GM23338 (cell line): ENCODE measurements at regions not wholly inside any gene's neighbourhood (a gene's known extent, or its start where the extent isn't known, plus 50 kb on each side); places are given as distances from the start of the nearest gene placed in this dataset.

Experiments
- ATAC-seq: fragments of 200-7000 bp; cut with Tn5 transposase; 3 replicates; pipeline ENCODE4 v1.9.1; 2020
- DNase-seq: peaks from one replicate; pipeline ENCODE4 v3.0.0-alpha.2; 2015; ENCODE audit warnings: low spot score
- H2AFZ ChIP-seq: fragments of 200-600 bp; sonication (generic); 2 replicates; pipeline ENCODE4 v1.8.0; 2016; ENCODE audit warnings: antibody characterized with exemption, mild to moderate bottlenecking, moderate library complexity
- H3F3A ChIP-seq: fragments of 200-600 bp; sonication (generic); replicated peaks from 2 replicates; pipeline ENCODE4 v1.8.0; 2017; ENCODE audit warnings: antibody characterized with exemption, mixed run types, low read depth
- H3K27ac ChIP-seq: fragments of 200-600 bp; sonication (generic); 2 replicates; pipeline ENCODE4 v1.6.1; 2016; ENCODE audit warnings: low read depth
- H3K27me3 ChIP-seq: fragments of 200-600 bp; sonication (generic); 2 replicates; pipeline ENCODE4 v1.8.0; 2016; ENCODE audit warnings: mild to moderate bottlenecking, mixed run types, moderate library complexity; ENCODE audit not compliant: insufficient read depth
- H3K36me3 ChIP-seq: fragments of 200-600 bp; sonication (generic); 2 replicates; pipeline ENCODE4 v1.8.0; 2016; ENCODE audit warnings: mild to moderate bottlenecking; ENCODE audit not compliant: insufficient read depth
- H3K4me1 ChIP-seq: fragments of 200-600 bp; sonication (generic); 2 replicates; pipeline ENCODE4 v1.8.0; 2016; ENCODE audit warnings: mild to moderate bottlenecking, moderate library complexity; ENCODE audit not compliant: insufficient read depth
- H3K4me2 ChIP-seq: fragments of 200-600 bp; sonication (generic); 2 replicates; pipeline ENCODE4 v1.7.1; 2017; ENCODE audit warnings: mixed run types
- H3K4me3 ChIP-seq: fragments of 200-600 bp; sonication (generic); 2 replicates; pipeline ENCODE4 v1.6.1; 2016; ENCODE audit warnings: mixed run types
- H3K79me2 ChIP-seq: fragments of 200-600 bp; sonication (generic); replicated peaks from 2 replicates; pipeline ENCODE4 v1.8.0; 2017; ENCODE audit warnings: mild to moderate bottlenecking; ENCODE audit not compliant: insufficient read depth
- H3K9me2 ChIP-seq: fragments of 200-600 bp; sonication (generic); 2 replicates; pipeline ENCODE4 v1.8.0; 2017; ENCODE audit not compliant: insufficient read depth
- H4K20me1 ChIP-seq: fragments of 200-600 bp; sonication (generic); replicated peaks from 2 replicates; pipeline ENCODE4 v1.8.0; 2017; ENCODE audit warnings: mild to moderate bottlenecking; ENCODE audit not compliant: insufficient read depth
- H3K27ac Mint-ChIP-seq: 2 replicates; pipeline ENCODE4 v1.8.0; 2020; ENCODE audit warnings: inconsistent platforms, mild to moderate bottlenecking, moderate library complexity, mixed read lengths
- H3K27me3 Mint-ChIP-seq: 3 replicates; pipeline ENCODE4 v1.8.0; 2022; ENCODE audit warnings: low read depth, mild to moderate bottlenecking, moderate library complexity, mixed read lengths, inconsistent platforms; ENCODE audit not compliant: insufficient read depth, poor library complexity
- H3K36me3 Mint-ChIP-seq: 3 replicates; pipeline ENCODE4 v1.8.0; 2021; ENCODE audit warnings: low read depth, mild to moderate bottlenecking, inconsistent platforms, moderate library complexity, mixed read lengths
- H3K4me1 Mint-ChIP-seq: 3 replicates; pipeline ENCODE4 v1.8.0; 2020; ENCODE audit warnings: mild to moderate bottlenecking, inconsistent platforms, mixed read lengths
- H3K4me3 Mint-ChIP-seq: 3 replicates; pipeline ENCODE4 v1.8.0; 2021; ENCODE audit warnings: moderate library complexity, mild to moderate bottlenecking, inconsistent platforms, mixed read lengths
- H3K9me3 Mint-ChIP-seq: 3 replicates; pipeline ENCODE4 v1.8.0; 2020; ENCODE audit warnings: moderate library complexity, mild to moderate bottlenecking, inconsistent platforms, mixed read lengths
- CTCF ChIP-seq, 2 experiments: fragments of 200-600 bp in 1 of 2; sonication (generic) in 1 of 2; conservative IDR thresholded peaks; 2 replicates each; pipeline versions ENCODE4 v1.5.1 to v1.6.1; 2016 to 2017; ENCODE audit warnings: antibody characterized with exemption in 2 of 2, low read depth in 2 of 2, mild to moderate bottlenecking in 2 of 2, moderate library complexity in 1 of 2
- ETS1 ChIP-seq: IDR thresholded peaks from 2 replicates; pipeline ENCODE4 v1.6.1; 2016; ENCODE audit warnings: antibody characterized with exemption
- EZH2 ChIP-seq: fragments of 200-600 bp; sonication (generic); IDR thresholded peaks from one replicate; pipeline ENCODE4 v1.8.0; 2017; ENCODE audit warnings: antibody characterized with exemption, mild to moderate bottlenecking, low read depth; ENCODE audit not compliant: unreplicated experiment
- EZH2phosphoT487 ChIP-seq: fragments of 200-600 bp; sonication (generic); IDR thresholded peaks from one replicate; pipeline ENCODE4 v1.8.1; 2018; ENCODE audit warnings: antibody characterized with exemption; ENCODE audit not compliant: unreplicated experiment
- NANOG ChIP-seq: IDR thresholded peaks from 2 replicates; pipeline ENCODE4 v1.6.1; 2016; ENCODE audit warnings: antibody characterized with exemption, borderline replicate concordance
- REST ChIP-seq: IDR thresholded peaks from one replicate; pipeline ENCODE4 v1.6.1; 2018; ENCODE audit warnings: antibody characterized with exemption; ENCODE audit not compliant: unreplicated experiment
- STAT1 ChIP-seq: IDR thresholded peaks from one replicate; pipeline ENCODE4 v1.6.1; 2016; ENCODE audit warnings: antibody characterized with exemption; ENCODE audit not compliant: unreplicated experiment
- ZNF114 ChIP-seq: fragments of 250-450 bp; sonication (Bioruptor Pico); IDR thresholded peaks from 2 replicates; pipeline ENCODE4 v1.5.0; 2020; ENCODE audit warnings: mild to moderate bottlenecking, moderate library complexity
- ZNF331 ChIP-seq: fragments of 250-450 bp; sonication (Bioruptor Pico); IDR thresholded peaks from 2 replicates; pipeline ENCODE4 v1.5.0; 2020; ENCODE audit warnings: low read depth, mild to moderate bottlenecking, moderate library complexity
- ZNF462 ChIP-seq: fragments of 250-450 bp; sonication (Bioruptor Pico); IDR thresholded peaks from 2 replicates; pipeline ENCODE4 v1.5.0; 2020; ENCODE audit warnings: mild to moderate bottlenecking, moderate library complexity

- DNase-seq (no peak), ATAC-seq (no peak)
- no peak for TF ChIP-seq ZNF331 (CRISPR knock-in tag)
- no peak for TF ChIP-seq ZNF114
- TF ChIP-seq STAT1, result no peak
- TF ChIP-seq CTCF (conservative IDR thresholded peaks at IDR 0.05; ENCODE audit: low read depth in 2 of 2), result no peak
- no peak for TF ChIP-seq ZNF462 (CRISPR knock-in tag)
- no peak for TF ChIP-seq EZH2phosphoT487
- TF ChIP-seq EZH2, result no peak
- TF ChIP-seq ETS1, result no peak
- no peak for TF ChIP-seq REST
- no peak for TF ChIP-seq NANOG
- Histone ChIP-seq H3K27me3 (no peaks in the 10 kb centered on the region), H3K27ac (no peak overlapping the region), H3K79me2 (no peaks in the 10 kb centered on the region), H3K4me3 (no peak overlapping the region), H3K4me2 (no peak overlapping the region), H3K36me3 (no peaks in the 10 kb centered on the region), H2AFZ (no peak overlapping the region), H3K4me1 (0 out of 2 replicates have a peak, but pooled peaks cover 4% of the 10 kb centered on the region), H3K9me2 (no peaks in the 10 kb centered on the region), H4K20me1 (no peaks in the 10 kb centered on the region), H3F3A (no peaks in the 10 kb centered on the region)
- Mint-ChIP-seq H3K27ac (no peak overlapping the region), H3K27me3 (no peaks in the 10 kb centered on the region), H3K36me3 (peaks cover 17% of the 10 kb centered on the region), H3K9me3 (peaks cover 13% of the 10 kb centered on the region), H3K4me1 (peaks cover 2% of the 10 kb centered on the region), H3K4me3 (no peak overlapping the region)
These were observed 1213.9 kb downstream of the OTOL1 start for GRCh38 chr3:162710332-162711112.
